ENCODE measurements at regions not wholly inside any gene's neighbourhood (a gene's known extent, or its start where the extent isn't known, plus 50 kb on each side); places are given as distances from the start of the nearest gene placed in this dataset.

DNA sequence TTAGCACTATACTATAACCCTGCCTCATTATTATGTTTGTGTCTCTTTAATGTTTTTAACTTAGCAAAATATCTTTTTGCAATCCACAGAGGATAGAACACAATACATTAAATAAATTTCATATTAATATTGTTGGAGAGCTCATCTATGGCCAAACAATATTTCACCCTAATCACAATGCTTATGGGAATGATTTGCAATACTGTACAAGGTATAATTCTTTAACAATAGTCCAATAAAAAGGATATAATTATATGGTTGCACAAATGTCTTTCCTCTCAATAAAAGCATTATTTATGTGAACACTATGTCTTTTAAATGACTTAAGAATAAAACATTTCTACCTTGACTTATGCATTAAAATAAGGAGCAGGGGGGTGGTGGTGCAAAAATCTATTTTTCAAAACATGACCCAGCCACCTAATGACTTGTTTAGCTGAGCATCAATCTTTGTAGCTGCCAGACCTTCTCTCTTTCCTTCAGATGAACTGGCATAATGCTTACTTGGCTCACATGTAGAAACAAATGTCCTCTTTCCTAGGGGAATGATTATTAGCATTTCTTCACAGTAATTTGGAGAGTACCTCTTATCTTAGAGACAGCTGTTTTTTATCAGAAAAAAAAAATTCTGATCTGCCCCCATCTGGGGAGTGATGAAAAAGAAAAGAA lies 1933.6 kb upstream of the LRRTM1 start:
- no peaks in the 10 kb centered on the region for H4K20me1 ChIP-seq (ENCODE audit: control insufficient read depth, insufficient read depth)
- CTCF ChIA-PET: no interaction called here
- POLR2A ChIA-PET: no interaction called here
- DNase-seq (ENCODE audit: low read depth, low spot score) (no peak), FAIRE-seq (no peak), ATAC-seq (no peak)
- H2AFZ ChIP-seq (ENCODE audit: control insufficient read depth, low read depth, low read length): no peak overlapping the region
- H3K79me2 ChIP-seq (ENCODE audit: control insufficient read depth, insufficient read depth, low read length): no peaks in the 10 kb centered on the region
- in situ Hi-C loops (cut with MboI) (no loop called here), intact Hi-C loops (cut with micrococcal nuclease; ENCODE audit: unreplicated experiment) (no loop called here)
- BruUV-seq (replicated peaks): no TSS peak
- no peaks in the 10 kb centered on the region for H3K4me1 ChIP-seq (ENCODE audit: control insufficient read depth, insufficient read depth, low read length)
- RAD21 ChIA-PET (ENCODE audit: unreplicated experiment): interaction anchor here (0.8 to 1.3 kb wide), 2 partner anchors 51 to 103 kb away, joined by 3 read pairs; no protein-coding TSS in a partner anchor
- no peak overlapping the region for H3K27ac ChIP-seq (ENCODE audit: control insufficient read depth, insufficient read depth)
- H3K9ac ChIP-seq (ENCODE audit: control insufficient read depth, insufficient read depth, low read length): no peak overlapping the region
- H3K9me3 ChIP-seq (replicated peaks; ENCODE audit: control insufficient read depth, insufficient read depth, low read length): no peaks in the 10 kb centered on the region
- no peaks in the 10 kb centered on the region for H3K27me3 ChIP-seq (replicated peaks in 1 of 2; ENCODE audit: control insufficient read depth in 2 of 2, insufficient read depth in 2 of 2, low read length in 1 of 2)
- H3K36me3 ChIP-seq (ENCODE audit: control insufficient read depth in 2 of 2, insufficient read depth in 2 of 2, low read length in 1 of 2): no peaks in the 10 kb centered on the region
- H3K4me3 ChIP-seq: no peak overlapping the region
- H3K4me2 ChIP-seq (ENCODE audit: control insufficient read depth, insufficient read depth): no peak overlapping the region
- SMC1A ChIA-PET (ENCODE audit: uncharacterized antibody, unreplicated experiment): interaction anchor here (0.5 to 1.7 kb wide), 7 partner anchors 8 to 301 kb away, joined by 3 to 6 read pairs (median 3); no protein-coding TSS in a partner anchor
- TF ChIP-seq, protein P1, sequence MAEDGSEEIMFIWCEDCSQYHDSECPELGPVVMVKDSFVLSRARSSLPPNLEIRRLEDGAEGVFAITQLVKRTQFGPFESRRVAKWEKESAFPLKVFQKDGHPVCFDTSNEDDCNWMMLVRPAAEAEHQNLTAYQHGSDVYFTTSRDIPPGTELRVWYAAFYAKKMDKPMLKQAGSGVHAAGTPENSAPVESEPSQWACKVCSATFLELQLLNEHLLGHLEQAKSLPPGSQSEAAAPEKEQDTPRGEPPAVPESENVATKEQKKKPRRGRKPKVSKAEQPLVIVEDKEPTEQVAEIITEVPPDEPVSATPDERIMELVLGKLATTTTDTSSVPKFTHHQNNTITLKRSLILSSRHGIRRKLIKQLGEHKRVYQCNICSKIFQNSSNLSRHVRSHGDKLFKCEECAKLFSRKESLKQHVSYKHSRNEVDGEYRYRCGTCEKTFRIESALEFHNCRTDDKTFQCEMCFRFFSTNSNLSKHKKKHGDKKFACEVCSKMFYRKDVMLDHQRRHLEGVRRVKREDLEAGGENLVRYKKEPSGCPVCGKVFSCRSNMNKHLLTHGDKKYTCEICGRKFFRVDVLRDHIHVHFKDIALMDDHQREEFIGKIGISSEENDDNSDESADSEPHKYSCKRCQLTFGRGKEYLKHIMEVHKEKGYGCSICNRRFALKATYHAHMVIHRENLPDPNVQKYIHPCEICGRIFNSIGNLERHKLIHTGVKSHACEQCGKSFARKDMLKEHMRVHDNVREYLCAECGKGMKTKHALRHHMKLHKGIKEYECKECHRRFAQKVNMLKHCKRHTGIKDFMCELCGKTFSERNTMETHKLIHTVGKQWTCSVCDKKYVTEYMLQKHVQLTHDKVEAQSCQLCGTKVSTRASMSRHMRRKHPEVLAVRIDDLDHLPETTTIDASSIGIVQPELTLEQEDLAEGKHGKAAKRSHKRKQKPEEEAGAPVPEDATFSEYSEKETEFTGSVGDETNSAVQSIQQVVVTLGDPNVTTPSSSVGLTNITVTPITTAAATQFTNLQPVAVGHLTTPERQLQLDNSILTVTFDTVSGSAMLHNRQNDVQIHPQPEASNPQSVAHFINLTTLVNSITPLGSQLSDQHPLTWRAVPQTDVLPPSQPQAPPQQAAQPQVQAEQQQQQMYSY (CRISPR knock-in tag; IDR thresholded peaks at IDR 0.05): no peak
- TF ChIP-seq RFX5 (IDR thresholded peaks at IDR 0.05; ENCODE audit: low read depth, low read length) (no peak), FOS (IDR thresholded peaks at IDR 0.05; ENCODE audit: borderline replicate concordance, extremely low read depth, insufficient read length) (no peak), PAX5 (IDR thresholded peaks at IDR 0.05; ENCODE audit: borderline replicate concordance, low read depth, low read length) (no peak), ASH2L (IDR thresholded peaks at IDR 0.05; ENCODE audit: borderline replicate concordance, low read depth) (no peak), SUPT20H (IDR thresholded peaks at IDR 0.05; ENCODE audit: borderline replicate concordance, control insufficient read depth, low read depth, low read length) (no peak), SP1 (IDR thresholded peaks at IDR 0.05; ENCODE audit: low read depth, low read length) (no peak), EP300 (IDR thresholded peaks at IDR 0.05; ENCODE audit: borderline replicate concordance in 1 of 2, control insufficient read depth in 1 of 2, low read depth in 2 of 2, low read length in 2 of 2) (no peak), TCF3 (IDR thresholded peaks at IDR 0.05; ENCODE audit: borderline replicate concordance, insufficient read depth, low read depth, low read length) (no peak), NR2F1 (conservative IDR thresholded peaks at IDR 0.05) (no peak), MTA2 (IDR thresholded peaks at IDR 0.05; ENCODE audit: low read depth) (no peak), SIX5 (IDR thresholded peaks at IDR 0.05; ENCODE audit: low read depth, low read length, severe bottlenecking) (no peak)
- TF ChIP-seq, protein P2, sequence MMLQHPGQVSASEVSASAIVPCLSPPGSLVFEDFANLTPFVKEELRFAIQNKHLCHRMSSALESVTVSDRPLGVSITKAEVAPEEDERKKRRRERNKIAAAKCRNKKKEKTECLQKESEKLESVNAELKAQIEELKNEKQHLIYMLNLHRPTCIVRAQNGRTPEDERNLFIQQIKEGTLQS (IDR thresholded peaks at IDR 0.05; ENCODE audit: borderline replicate concordance, extremely low read depth, low read depth, low read length): no peak
- TF ChIP-seq, protein P3, sequence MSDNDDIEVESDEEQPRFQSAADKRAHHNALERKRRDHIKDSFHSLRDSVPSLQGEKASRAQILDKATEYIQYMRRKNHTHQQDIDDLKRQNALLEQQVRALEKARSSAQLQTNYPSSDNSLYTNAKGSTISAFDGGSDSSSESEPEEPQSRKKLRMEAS (IDR thresholded peaks at IDR 0.05; ENCODE audit: low read depth, low read length): no peak
- TF ChIP-seq, protein P4, sequence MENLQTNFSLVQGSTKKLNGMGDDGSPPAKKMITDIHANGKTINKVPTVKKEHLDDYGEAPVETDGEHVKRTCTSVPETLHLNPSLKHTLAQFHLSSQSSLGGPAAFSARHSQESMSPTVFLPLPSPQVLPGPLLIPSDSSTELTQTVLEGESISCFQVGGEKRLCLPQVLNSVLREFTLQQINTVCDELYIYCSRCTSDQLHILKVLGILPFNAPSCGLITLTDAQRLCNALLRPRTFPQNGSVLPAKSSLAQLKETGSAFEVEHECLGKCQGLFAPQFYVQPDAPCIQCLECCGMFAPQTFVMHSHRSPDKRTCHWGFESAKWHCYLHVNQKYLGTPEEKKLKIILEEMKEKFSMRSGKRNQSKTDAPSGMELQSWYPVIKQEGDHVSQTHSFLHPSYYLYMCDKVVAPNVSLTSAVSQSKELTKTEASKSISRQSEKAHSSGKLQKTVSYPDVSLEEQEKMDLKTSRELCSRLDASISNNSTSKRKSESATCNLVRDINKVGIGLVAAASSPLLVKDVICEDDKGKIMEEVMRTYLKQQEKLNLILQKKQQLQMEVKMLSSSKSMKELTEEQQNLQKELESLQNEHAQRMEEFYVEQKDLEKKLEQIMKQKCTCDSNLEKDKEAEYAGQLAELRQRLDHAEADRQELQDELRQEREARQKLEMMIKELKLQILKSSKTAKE (IDR thresholded peaks at IDR 0.05; ENCODE audit: low read depth, poor library complexity, severe bottlenecking): no peak
- TF ChIP-seq, protein P5, sequence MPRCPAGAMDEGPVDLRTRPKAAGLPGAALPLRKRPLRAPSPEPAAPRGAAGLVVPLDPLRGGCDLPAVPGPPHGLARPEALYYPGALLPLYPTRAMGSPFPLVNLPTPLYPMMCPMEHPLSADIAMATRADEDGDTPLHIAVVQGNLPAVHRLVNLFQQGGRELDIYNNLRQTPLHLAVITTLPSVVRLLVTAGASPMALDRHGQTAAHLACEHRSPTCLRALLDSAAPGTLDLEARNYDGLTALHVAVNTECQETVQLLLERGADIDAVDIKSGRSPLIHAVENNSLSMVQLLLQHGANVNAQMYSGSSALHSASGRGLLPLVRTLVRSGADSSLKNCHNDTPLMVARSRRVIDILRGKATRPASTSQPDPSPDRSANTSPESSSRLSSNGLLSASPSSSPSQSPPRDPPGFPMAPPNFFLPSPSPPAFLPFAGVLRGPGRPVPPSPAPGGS (IDR thresholded peaks at IDR 0.05; ENCODE audit: borderline replicate concordance, insufficient read depth, low read depth, low read length, poor library complexity, severe bottlenecking): no peak
